OCI-LY7 (cell line): ENCODE measurements at regions not wholly inside any gene's neighbourhood (a gene's known extent, or its start where the extent isn't known, plus 50 kb on each side); places are given as distances from the start of the nearest gene placed in this dataset.

Experiments
- EZH2phosphoT487 ChIP-seq: fragments of 200-600 bp; sonication (generic); IDR thresholded peaks from 2 replicates; pipeline ENCODE4 v1.6.1; 2018; ENCODE audit warnings: low read depth, borderline replicate concordance, mild to moderate bottlenecking, mixed run types, antibody characterized with exemption, low read length, moderate library complexity, mixed read lengths
- TF ChIP-seq, protein P1 (sequence below): fragments of 200-600 bp; sonication (generic); conservative IDR thresholded peaks from 2 replicates; pipeline ENCODE4 v1.5.1; 2014; ENCODE audit warnings: mild to moderate bottlenecking, antibody characterized with exemption, low read length, moderate library complexity, mixed read lengths

DNA sequence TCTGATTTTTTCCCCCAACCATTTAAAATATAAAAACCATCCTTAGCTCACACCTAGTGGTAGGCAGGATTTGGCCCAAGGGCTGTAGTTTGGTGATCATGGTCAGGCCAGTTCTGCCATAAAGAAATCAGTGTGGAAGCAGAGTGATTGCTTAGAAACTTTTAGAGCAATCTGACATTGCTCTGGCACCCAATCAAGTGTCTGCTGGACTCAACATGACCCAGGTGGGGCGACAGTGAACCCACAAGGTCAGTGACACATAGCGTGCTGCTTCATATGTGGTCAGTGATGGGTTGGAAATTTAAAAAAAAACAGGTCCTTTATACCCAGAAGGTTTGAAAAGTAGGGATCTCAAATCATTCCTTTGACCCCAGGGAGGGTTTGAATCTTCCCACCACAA, 107.9 kb downstream of the BANF2 start:
- TF ChIP-seq, protein P1, sequence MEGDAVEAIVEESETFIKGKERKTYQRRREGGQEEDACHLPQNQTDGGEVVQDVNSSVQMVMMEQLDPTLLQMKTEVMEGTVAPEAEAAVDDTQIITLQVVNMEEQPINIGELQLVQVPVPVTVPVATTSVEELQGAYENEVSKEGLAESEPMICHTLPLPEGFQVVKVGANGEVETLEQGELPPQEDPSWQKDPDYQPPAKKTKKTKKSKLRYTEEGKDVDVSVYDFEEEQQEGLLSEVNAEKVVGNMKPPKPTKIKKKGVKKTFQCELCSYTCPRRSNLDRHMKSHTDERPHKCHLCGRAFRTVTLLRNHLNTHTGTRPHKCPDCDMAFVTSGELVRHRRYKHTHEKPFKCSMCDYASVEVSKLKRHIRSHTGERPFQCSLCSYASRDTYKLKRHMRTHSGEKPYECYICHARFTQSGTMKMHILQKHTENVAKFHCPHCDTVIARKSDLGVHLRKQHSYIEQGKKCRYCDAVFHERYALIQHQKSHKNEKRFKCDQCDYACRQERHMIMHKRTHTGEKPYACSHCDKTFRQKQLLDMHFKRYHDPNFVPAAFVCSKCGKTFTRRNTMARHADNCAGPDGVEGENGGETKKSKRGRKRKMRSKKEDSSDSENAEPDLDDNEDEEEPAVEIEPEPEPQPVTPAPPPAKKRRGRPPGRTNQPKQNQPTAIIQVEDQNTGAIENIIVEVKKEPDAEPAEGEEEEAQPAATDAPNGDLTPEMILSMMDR: no peak
- TF ChIP-seq EZH2phosphoT487: no peak
